SK-N-MC (cell line): ENCODE measurements at regions not wholly inside any gene's neighbourhood (a gene's known extent, or its start where the extent isn't known, plus 50 kb on each side); places are given as distances from the start of the nearest gene placed in this dataset.

Source experiments
- DNase-seq: peaks from one replicate; pipeline ENCODE4 v3.0.0-alpha.2; 2011; ENCODE audit warnings: low read depth, low spot score
- H3K27ac ChIP-seq: fragments of 200-600 bp; sonication (generic); 2 replicates; pipeline ENCODE4 v1.5.1; 2016; ENCODE audit warnings: mixed run types
- H3K36me3 ChIP-seq: fragments of 200-600 bp; sonication (generic); 2 replicates; pipeline ENCODE4 v1.6.1; 2017; ENCODE audit warnings: antibody characterized with exemption, low read length, mixed read lengths; ENCODE audit not compliant: insufficient read depth
- H3K4me3 ChIP-seq: fragments of 200-600 bp; sonication (generic); 2 replicates; pipeline ENCODE4 v1.5.1; 2016
- H3K9ac ChIP-seq: fragments of 200-600 bp; sonication (generic); 2 replicates; pipeline ENCODE4 v1.8.0; 2017; ENCODE audit warnings: mixed run types, mixed read lengths; ENCODE audit not compliant: insufficient read length
- H3K9me3 ChIP-seq: fragments of 200-600 bp; sonication (generic); 2 replicates; pipeline ENCODE4 v1.6.1; 2017; ENCODE audit warnings: low read depth, mild to moderate bottlenecking, antibody characterized with exemption, low read length, moderate library complexity, mixed read lengths
- EZH2 ChIP-seq: fragments of 200-600 bp; sonication (generic); IDR thresholded peaks from one replicate; pipeline ENCODE4 v1.6.1; 2017; ENCODE audit warnings: antibody characterized with exemption
- FOXP2 ChIP-seq: optimal IDR thresholded peaks from 2 replicates; pipeline ENCODE3; 2011; ENCODE audit warnings: mild to moderate bottlenecking, moderate library complexity; ENCODE audit not compliant: insufficient read depth; ENCODE audit errors: extremely low read length, control extremely low read depth
- POLR2AphosphoS5 ChIP-seq: IDR thresholded peaks from 2 replicates; pipeline ENCODE4 v1.6.1; 2012; ENCODE audit warnings: mild to moderate bottlenecking, low read depth, low read length, borderline replicate concordance

DNA sequence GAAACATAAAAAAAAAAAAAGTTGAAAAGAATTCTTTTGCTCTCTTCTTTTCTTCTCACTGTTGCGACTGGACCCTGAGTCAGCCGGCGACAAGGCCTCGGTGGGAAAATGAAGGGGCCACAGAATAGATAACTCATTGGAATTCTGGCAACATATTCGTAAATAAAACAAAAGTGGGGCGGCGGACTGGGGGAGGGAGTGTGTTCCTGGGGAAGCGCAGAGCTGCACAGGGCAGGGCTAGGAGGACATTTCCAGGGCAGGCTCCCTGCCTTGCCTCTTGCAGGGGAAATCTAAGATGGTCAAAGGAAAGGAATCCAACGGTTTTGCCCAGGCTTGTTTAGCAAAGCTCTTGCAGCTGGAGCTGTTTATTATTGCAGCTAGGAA is 1042.8 kb upstream of the NR2F2 start:
- no peak overlapping the region for H3K9ac ChIP-seq
- TF ChIP-seq EZH2, result no peak
- no peak for TF ChIP-seq POLR2AphosphoS5
- TF ChIP-seq FOXP2, result no peak
- DNase-seq, result no peak
- H3K27ac ChIP-seq, result no peak overlapping the region
- H3K9me3 ChIP-seq, result no peaks in the 10 kb centered on the region
- no peaks in the 10 kb centered on the region for H3K36me3 ChIP-seq
- H3K4me3 ChIP-seq, result no peak overlapping the region

DNA sequence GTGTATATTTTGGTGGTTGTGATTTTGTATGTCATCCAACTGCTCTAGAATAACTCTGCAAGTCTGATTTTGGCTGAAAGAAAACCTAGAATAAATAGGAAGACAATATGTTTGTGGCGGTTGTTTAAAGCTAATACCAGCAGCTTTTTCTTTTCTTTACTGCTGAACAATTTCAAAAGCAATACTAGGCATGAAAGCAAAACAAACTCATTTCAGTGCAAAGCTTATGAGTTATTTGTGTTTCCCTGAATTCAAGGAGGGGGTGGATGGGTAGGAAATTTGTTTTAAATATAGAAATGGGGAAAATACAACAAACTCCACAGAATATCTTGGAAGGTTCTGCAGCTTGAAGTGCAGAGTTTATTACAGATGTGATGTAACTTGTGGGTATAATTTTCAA is 1041.9 kb upstream of the NR2F2 start:
- DNase-seq, result no peak
- no peak overlapping the region for H3K9ac ChIP-seq
- no peak overlapping the region for H3K27ac ChIP-seq
- H3K36me3 ChIP-seq, result no peaks in the 10 kb centered on the region
- no peaks in the 10 kb centered on the region for H3K9me3 ChIP-seq
- H3K4me3 ChIP-seq, result no peak overlapping the region
- TF ChIP-seq POLR2AphosphoS5 (no peak), EZH2 (no peak), FOXP2 (no peak)

DNA sequence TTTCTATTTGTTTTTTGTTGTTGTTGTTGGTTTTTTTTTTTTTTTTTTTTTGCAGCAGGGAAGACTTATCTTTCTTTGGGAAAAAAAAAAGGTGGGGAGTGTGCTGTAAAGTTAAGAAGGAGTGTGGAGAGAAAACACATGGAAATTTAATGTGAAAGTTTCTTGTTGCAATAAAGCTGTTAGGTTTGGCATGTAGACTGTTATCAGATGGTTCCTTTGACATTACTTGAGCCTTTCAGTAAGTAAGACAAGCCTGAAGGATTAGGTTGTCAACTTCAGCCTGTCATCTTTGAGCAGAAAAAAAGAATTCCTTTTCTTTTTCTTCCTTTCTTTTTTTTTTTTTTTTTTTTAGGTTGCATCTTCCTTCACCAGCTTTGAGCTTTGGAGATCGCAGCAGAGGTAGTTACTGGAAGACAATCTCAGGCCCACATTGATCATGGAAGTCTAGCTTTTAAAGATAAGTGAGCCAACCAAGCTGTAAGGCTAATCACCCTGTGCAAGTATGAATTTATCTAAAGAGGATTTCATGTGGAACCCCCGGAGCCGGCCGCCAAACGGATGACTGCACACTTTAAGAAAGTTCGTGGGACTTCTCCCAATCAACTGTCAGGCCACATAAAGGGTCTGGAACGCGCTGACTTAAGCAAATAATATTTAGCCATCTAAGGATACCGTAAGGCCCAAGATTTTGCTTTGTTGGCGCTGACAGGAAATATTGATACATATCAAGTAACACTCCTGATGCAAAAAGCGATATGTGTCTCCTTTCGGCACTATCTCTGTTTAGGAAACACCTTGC is 1040.1 kb upstream of the NR2F2 start:
- H3K4me3 ChIP-seq, result no peak overlapping the region
- no peak for TF ChIP-seq FOXP2
- no peak for TF ChIP-seq POLR2AphosphoS5
- TF ChIP-seq EZH2, result no peak
- DNase-seq, result no peak
- H3K9me3 ChIP-seq, result no peaks in the 10 kb centered on the region
- no peak overlapping the region for H3K9ac ChIP-seq
- H3K27ac ChIP-seq, result no peak overlapping the region
- H3K36me3 ChIP-seq, result no peaks in the 10 kb centered on the region

DNA sequence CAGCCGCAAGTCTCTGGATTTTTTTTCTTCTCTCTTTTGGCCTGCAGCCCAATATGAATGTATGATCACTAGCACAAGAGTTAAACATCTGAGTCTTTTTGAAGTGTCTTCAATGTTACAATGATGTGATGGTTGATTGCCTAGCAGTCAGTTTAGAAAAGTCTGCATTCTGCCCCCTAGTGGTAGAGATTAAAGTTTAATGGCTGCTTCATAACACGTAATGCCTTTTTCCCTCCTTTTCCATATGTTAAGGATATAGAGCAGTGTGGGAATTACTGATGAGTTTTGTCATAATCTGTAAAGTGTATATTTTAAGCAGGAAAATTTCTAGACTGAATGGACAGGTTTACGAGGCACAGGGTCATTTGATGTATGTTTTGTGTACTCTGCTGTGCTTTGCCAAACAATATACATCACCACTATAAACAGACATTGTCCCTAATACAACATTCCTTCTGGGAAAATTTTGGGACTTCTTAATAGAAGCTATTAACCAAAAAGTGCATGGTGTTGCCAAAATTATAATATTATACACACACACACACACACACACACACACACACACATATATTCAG is 1038.5 kb upstream of the NR2F2 start:
- DNase-seq, result no peak
- Histone ChIP-seq H3K27ac (no peak overlapping the region), H3K9me3 (no peaks in the 10 kb centered on the region), H3K9ac (no peak overlapping the region), H3K4me3 (no peak overlapping the region), H3K36me3 (no peaks in the 10 kb centered on the region)
- no peak for TF ChIP-seq POLR2AphosphoS5
- no peak for TF ChIP-seq FOXP2
- no peak for TF ChIP-seq EZH2

DNA sequence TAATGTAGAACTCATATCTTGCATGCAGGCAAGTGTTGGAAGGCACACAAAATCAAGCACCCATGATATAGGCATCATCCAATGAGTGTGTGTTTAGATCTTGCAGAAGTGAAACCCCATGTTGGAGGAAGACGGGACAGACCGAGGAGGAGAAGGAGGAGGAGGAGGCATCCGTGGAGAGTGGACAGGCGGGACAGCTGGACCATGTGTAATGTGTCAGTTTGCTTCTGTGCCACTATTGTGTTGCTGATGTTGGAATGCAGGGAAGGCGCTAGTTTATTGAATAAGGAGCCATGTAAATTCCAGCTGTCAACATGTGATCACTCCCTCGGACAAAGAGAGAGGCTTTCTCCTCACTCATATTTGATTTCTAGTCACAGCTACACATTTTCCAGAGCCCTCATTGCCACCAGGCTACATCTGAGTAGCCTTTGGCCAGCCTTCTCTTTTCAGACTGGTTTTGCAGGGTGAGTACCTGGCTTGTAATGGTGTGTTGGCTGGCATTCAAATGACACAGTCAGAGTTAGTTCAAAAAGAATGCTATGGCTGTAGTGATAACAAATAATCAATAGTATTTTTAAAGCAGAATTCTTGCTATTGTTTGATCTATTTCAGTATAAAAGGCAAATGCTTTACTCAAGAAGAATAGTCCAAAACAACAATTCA is 1037.6 kb upstream of the NR2F2 start:
- Histone ChIP-seq H3K27ac (no peak overlapping the region), H3K36me3 (no peaks in the 10 kb centered on the region), H3K9ac (no peak overlapping the region), H3K4me3 (no peak overlapping the region), H3K9me3 (no peaks in the 10 kb centered on the region)
- no peak for DNase-seq
- TF ChIP-seq FOXP2 (no peak), EZH2 (no peak), POLR2AphosphoS5 (no peak)

DNA sequence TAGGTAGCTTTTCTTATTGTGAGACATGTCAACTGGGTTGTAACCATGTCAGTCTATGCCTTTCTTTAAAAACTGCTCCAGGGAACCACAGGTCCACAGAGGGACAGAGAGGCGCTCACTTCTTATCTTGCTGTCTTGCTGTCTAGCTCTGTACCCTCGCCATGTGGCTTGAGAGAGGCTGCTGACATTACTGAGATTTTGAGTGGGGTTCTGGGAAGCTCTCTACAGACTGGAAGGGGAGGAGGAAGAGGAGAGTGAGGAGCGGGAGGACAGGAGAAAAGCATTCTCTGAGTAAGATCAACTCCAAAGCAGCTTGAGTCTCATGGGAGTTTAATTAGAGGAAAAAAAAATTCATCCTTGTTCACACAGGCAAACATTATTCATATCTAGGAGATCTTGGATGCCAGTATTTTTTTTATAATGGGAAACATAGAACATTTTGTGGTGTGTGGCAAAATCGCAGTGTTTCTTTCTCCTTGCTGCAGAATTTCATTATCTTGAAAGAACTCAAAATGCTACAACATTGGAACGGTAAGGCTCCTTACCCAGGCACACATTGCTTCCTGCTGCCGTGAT is 1037.0 kb upstream of the NR2F2 start:
- no peaks in the 10 kb centered on the region for H3K9me3 ChIP-seq
- no peak overlapping the region for H3K9ac ChIP-seq
- no peak for DNase-seq
- H3K36me3 ChIP-seq, result no peaks in the 10 kb centered on the region
- no peak for TF ChIP-seq POLR2AphosphoS5
- no peak for TF ChIP-seq EZH2
- TF ChIP-seq FOXP2, result no peak
- no peak overlapping the region for H3K4me3 ChIP-seq
- H3K27ac ChIP-seq, result no peak overlapping the region

DNA sequence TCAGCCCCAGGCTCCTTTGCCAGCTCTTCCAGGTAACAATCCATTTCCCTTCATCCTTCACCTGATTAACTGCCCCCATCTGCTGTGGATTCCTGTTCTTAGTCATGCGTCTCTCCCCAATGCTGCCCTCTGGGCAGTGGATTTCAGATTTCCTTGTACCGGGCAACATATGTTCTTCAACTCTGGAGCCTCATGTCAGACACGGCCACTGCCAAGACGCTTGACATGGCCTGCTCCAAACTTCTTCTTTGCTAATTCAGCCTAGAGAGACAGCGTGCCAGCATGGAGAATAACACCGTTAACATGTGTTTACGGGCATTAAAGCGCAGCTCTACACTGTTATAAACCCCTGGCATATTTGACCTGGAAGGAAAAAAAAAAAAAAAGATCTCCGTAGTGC is 1035.1 kb upstream of the NR2F2 start:
- no peak for DNase-seq
- Histone ChIP-seq H3K27ac (peak overlapping the region; percentile 52; the same call in 1 of the 2 replicates), H3K9ac (no peak overlapping the region), H3K4me3 (peak overlapping the region; percentile 63), H3K36me3 (no peaks in the 10 kb centered on the region), H3K9me3 (no peaks in the 10 kb centered on the region)
- TF ChIP-seq FOXP2 (no peak), POLR2AphosphoS5 (no peak), EZH2 (no peak)
